ENCODE measurements at regions not wholly inside any gene's neighbourhood (a gene's known extent, or its start where the extent isn't known, plus 50 kb on each side); places are given as distances from the start of the nearest gene placed in this dataset.

GRCh38 chr6:62465206-62465605, 179.2 kb upstream of the KHDRBS2 start:
- no peaks in the 10 kb centered on the region for H3K27me3 ChIP-seq (ENCODE audit: insufficient read depth, low read depth)
- no peaks in the 10 kb centered on the region for H3K4me1 ChIP-seq (ENCODE audit: low read depth, poor library complexity, severe bottlenecking)
- no peak overlapping the region for H3K27ac ChIP-seq
- no peak overlapping the region for H3K9ac ChIP-seq
- no peak overlapping the region for H2AFZ ChIP-seq (ENCODE audit: low read depth)
- no peak for TF ChIP-seq CTCF (conservative IDR thresholded peaks at IDR 0.05; ENCODE audit: low read depth, low read length)
- no peaks in the 10 kb centered on the region for H4K20me1 ChIP-seq (ENCODE audit: insufficient read depth)
- H3K36me3 ChIP-seq (ENCODE audit: insufficient read depth): no peaks in the 10 kb centered on the region
- no peak overlapping the region for H3K4me2 ChIP-seq
- H3K79me2 ChIP-seq (ENCODE audit: insufficient read depth, low read depth): no peaks in the 10 kb centered on the region
- no peak overlapping the region for H3K4me3 ChIP-seq (IDR thresholded peaks at IDR 0.05; ENCODE audit: insufficient read depth, low read depth, low read length)

- Histone ChIP-seq H4K20me1 (ENCODE audit: insufficient read depth) (no peaks in the 10 kb centered on the region), H3K27me3 (ENCODE audit: insufficient read depth, low read depth) (no peaks in the 10 kb centered on the region), H3K4me3 (IDR thresholded peaks at IDR 0.05; ENCODE audit: insufficient read depth, low read depth, low read length) (no peak overlapping the region), H3K36me3 (ENCODE audit: insufficient read depth) (no peaks in the 10 kb centered on the region; the same call in 1 of the 2 replicates), H3K9ac (no peak overlapping the region), H3K4me2 (no peak overlapping the region), H3K27ac (no peak overlapping the region), H2AFZ (ENCODE audit: low read depth) (no peak overlapping the region), H3K4me1 (ENCODE audit: low read depth, poor library complexity, severe bottlenecking) (no peaks in the 10 kb centered on the region), H3K79me2 (ENCODE audit: insufficient read depth, low read depth) (no peaks in the 10 kb centered on the region)
- TF ChIP-seq CTCF (conservative IDR thresholded peaks at IDR 0.05; ENCODE audit: low read depth, low read length): no peak
Observed at GRCh38 chr6:62452586-62452985, 166.6 kb upstream of the KHDRBS2 start.

- H2AFZ ChIP-seq (ENCODE audit: low read depth): no peak overlapping the region
- H3K4me2 ChIP-seq: no peak overlapping the region
Observed at GRCh38 chr6:62446647-62447316, 160.8 kb upstream of the KHDRBS2 start.

DNA sequence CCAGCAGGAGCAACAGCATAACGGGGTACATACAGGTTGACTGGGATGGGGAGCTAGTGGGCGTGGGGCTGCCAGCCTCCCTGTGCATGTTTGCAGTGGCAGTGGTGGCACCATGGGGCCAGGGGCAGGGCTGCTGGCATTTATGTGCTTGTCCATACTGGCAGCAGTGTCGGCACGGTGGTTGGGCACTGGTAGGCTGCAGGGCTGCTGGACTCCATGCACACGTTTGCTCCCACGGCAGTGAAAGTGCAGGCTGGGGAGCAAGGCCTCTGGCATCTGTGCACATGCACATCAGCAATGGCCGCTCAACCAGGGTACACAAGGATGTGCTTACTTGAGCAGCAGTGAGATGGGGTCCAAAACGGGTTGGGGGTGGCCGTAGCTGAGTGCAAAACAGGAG, 159.5 kb upstream of the KHDRBS2 start:
- no peaks in the 10 kb centered on the region for H3K27me3 ChIP-seq (ENCODE audit: insufficient read depth, low read depth)
- TF ChIP-seq CTCF (conservative IDR thresholded peaks at IDR 0.05; ENCODE audit: low read depth, low read length): no peak
- no peak overlapping the region for H3K9ac ChIP-seq
- H3K4me1 ChIP-seq (ENCODE audit: low read depth, poor library complexity, severe bottlenecking): no peaks in the 10 kb centered on the region
- no peaks in the 10 kb centered on the region for H3K79me2 ChIP-seq (ENCODE audit: insufficient read depth, low read depth)
- H2AFZ ChIP-seq (ENCODE audit: low read depth): no peak overlapping the region
- H3K4me2 ChIP-seq: no peak overlapping the region
- H4K20me1 ChIP-seq (ENCODE audit: insufficient read depth): no peaks in the 10 kb centered on the region
- no peak overlapping the region for H3K27ac ChIP-seq
- no peaks in the 10 kb centered on the region for H3K36me3 ChIP-seq (ENCODE audit: insufficient read depth)
- no peak overlapping the region for H3K4me3 ChIP-seq (IDR thresholded peaks at IDR 0.05; ENCODE audit: insufficient read depth, low read depth, low read length)

More at GRCh38 chr6:62446647-62447316, 160.8 kb upstream of the KHDRBS2 start:
- H3K79me2 ChIP-seq (ENCODE audit: insufficient read depth, low read depth): no peaks in the 10 kb centered on the region
- H3K4me1 ChIP-seq (ENCODE audit: low read depth, poor library complexity, severe bottlenecking): no peaks in the 10 kb centered on the region
- H3K27ac ChIP-seq: no peak overlapping the region
- TF ChIP-seq CTCF (conservative IDR thresholded peaks at IDR 0.05; ENCODE audit: low read depth, low read length): no peak
- H4K20me1 ChIP-seq (ENCODE audit: insufficient read depth): no peaks in the 10 kb centered on the region
- H3K36me3 ChIP-seq (ENCODE audit: insufficient read depth): no peaks in the 10 kb centered on the region
- no peaks in the 10 kb centered on the region for H3K27me3 ChIP-seq (ENCODE audit: insufficient read depth, low read depth)
- no peak overlapping the region for H3K9ac ChIP-seq
- H3K4me3 ChIP-seq (IDR thresholded peaks at IDR 0.05; ENCODE audit: insufficient read depth, low read depth, low read length): no peak overlapping the region
